Esophagus mucosa (tissue), 1 donor: ENCODE measurements at regions not wholly inside any gene's neighbourhood (a gene's known extent, or its start where the extent isn't known, plus 50 kb on each side); places are given as distances from the start of the nearest gene placed in this dataset.
A peak's percentile ranks its signal among the peaks of the same experiment; 100 is the strongest.

ENCODE experiments used
- ATAC-seq: fragments of 200-7000 bp; cut with Tn5 transposase; one replicate; pipeline ENCODE4 v1.9.1; 2020
- donor health status: DM: yes; HTN: yes; CAD: no.

DNA sequence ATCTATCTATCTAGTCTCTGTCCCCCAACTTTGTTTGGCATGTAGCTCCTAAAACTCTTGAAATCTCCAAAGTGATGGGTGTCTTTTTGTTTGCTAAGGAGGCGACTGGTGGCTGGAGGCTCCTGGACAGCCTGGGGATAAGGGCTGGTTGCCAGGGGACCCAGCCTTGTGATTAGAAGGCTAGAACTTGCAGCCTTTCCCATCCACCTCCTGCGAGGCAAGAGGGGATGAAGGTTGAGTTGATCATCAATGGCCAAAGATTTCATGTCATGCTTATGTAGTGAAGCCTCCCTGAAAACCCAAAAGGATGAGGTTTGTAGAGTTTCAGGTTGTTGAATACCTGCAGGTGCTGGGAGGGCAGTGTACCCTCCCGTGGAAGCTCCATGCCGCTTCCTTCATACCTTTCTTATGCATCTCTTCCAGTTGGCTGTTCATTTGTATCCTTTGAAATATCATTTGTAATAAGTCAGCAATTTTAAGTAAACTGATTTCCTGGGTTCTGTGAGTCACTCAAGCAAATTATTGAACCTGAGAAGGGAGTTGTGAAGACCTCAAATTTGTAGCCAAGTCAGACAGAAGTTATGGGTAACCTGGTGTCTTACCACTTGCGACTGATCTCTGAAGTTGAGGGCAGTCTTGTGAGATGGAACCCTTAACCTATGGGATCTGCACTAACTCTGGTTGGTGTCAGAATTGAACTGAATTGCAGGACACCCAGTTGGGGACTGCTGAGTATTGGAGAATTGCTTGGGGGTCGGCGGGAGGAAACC, 202.4 kb downstream of the SEC14L1 start:
- no peak for ATAC-seq

DNA sequence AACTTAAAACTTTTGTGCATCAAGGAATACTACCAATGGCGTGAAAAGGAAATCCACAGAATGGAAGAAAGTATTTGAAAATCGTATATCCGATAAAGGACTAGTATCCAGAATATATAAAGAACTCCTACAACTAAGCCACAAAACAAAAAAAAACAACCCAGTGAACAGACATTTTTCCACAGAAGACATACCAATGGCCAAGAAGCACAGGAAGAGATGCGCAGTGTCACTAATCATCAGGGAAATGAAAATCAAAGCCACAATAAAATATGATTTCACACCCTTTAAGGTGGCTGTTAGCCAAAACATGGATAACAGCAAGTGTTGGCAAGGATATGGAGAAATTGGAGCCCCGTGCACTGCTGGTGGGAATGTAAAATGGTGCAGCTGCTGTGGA, 203.3 kb downstream of the SEC14L1 start:
- no peak for ATAC-seq

DNA sequence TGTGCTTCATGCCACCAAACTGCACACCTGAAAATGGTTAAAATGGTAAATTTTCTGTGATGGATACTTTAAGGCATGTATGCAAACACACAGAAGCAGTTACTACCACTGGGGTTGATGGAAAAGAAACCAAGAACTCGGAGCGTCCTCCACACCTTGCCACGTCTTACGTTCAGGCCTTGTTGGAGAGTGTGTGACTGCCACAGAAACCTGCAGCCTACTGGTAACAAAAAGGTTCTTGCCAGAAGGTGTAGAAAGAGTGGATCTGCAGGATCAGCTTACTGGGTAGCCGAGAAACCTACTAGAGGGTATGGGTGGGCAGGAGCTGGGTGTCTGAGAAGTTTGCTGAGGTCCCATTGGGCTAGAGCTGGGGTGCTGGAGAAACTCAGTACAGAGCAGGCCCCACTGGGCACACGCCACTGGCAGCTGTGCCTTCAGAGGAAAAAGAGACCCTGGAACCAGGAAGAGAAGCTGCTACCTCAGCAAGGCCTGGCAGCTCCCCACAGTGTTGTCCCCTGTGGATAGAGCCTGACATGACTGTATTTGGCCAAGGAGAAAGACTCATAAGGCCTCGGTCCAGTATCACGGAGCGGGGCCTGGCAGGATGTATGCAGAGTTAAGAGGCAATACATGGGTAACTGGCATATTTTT, 204.6 kb downstream of the SEC14L1 start:
- ATAC-seq: no peak

DNA sequence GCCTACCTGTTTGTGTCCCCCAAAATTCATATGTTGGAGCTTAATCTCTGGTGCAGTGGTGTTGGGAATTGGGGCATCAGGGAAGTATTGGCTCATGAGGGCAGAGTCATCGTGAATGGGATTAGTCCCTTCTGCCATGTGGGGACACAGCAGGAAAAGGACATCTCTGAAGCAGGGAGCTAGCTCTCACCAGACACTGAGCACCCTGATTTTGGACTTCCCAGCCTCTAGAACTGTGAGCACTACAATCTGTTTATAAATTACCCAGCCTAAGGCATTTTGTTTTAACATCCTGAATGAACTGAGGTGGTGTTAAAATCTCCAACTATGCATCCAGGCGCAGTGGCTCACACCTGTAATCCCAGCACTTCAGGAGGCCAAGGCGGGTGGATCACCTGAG, 206.0 kb downstream of the SEC14L1 start:
- no peak for ATAC-seq

DNA sequence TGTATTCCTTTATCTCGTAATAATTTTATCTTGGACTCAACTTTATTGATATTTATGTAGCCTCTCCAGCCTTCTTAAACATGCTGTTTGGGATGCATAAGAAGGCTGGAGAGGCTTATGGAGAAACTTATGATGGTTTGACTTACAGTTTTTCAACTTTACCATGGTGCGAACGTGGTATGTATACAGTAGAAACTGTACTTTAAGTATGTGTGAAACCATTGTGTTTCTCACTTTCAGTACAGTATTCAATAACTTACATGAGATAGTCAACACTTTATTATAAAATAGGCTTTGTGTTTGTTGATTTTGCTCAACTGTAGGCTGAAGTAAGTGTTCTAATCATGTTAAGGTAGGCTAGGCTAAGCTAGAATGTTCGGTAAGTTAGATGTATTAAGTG, 206.8 kb downstream of the SEC14L1 start:
- ATAC-seq: no peak

DNA sequence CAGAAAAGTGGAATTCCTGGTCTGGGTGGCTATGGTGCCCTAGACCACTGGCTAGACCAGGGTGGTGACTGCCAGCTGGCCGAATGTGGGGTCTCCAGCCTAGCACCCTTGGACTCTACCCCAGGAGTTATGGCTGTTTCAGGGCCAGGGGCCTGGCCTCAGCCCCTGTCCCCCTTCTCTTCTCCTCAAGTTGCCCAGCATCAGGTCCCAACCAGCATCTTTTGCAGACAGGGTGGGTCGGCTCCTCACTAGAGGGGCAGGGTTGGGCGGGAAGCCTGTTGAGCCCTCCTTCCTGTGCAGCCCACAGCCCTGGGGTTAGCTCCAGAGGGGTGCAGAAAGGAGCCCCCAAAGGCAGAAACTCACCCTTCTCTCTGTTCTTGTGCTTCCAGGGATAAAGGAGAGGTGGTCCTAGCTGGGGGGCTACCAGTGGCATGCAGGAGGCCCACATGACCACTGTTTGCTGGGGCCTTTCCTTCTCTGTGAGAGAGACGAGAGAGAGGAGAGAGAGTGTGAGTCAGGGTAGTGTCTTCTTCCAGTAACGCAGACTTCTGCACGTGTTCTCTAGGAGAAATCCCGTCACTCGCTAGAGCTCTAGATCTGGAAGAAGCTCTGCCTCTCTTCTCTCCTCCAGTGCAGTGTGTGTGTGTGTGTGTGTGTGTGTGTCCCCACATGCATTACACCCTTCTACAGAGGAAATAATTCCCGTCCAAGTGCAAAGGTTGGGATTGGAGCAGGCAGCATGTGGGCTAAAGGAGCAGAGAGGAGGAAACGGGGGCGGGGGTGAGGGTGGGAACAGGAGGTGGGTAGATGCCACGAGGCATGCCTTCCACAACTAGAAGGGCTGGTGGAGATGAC, 209.4 kb downstream of the SEC14L1 start:
- ATAC-seq: no peak

DNA sequence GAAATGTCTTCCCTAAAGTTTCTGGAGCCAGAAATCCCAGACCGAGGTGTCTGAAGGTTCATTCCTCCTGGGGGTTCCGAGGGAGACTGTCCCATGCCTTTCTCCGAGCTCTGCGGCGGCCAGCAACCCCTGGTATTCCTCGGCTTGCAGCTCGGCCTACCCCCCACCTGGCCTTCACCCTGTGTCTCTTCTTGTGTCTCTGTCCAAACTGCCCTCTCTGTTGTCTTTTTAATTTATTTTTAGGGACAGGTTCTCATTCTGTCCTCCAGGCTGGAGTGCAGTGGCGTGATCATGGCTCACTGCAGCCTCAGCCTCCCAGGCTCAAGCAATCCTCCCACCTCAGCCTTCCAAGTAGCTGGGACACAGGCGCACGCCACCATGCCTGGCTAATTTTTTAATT, 211.7 kb downstream of the SEC14L1 start:
- ATAC-seq: no peak

DNA sequence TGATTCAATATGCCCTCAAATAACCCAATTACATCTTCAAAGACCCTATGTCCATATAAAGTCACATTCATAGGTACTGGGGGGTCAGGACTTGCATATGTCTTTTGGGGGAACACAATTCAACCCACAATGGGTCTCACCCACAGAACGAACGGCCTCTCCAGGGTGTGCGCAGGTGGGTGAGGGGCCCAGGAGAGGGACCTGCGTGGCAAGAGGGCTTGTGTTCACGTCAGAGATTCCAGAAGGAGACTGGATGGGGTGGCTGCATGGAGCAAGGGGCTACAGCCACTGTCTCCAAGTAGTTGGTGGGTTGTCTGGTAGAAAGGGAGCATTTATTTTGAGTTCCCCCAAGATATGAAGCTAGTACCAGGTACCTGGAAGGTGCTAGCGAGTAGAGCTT, 212.2 kb downstream of the SEC14L1 start:
- no peak for ATAC-seq

DNA sequence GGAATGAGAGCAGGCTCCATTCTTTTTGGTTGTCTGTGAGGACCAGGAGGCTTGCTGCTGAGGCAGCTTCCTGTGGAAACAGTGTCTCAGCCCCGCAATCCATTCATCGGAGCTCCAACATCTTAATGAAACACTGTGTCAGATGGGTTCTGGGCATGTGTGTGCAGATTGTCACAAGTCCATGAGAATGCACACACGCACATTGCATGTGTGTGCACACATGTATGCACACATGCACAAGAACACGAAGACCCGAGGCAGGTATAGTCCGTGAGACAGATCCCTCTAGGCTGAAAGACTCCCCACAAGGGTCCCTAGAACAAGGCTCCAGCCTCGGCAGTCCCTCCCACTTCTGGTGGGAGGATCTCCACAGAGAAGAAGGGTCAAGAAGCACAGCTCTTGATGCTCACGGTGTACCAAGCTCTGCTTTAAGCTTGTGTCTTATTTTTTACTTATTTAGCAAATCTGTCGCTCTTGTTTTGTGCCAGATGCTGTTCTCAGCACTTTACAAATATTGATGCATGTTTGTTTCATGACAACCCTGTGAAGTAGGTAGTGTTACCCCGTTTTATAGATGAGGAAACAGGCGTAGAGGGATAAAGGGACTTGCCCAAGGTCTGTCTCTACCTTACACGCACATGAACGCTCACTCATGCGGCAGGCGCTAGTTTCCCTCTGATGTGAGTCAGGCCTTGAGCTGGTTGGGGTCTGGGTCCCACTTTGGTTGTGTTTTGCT, 213.1 kb downstream of the SEC14L1 start:
- no peak for ATAC-seq

DNA sequence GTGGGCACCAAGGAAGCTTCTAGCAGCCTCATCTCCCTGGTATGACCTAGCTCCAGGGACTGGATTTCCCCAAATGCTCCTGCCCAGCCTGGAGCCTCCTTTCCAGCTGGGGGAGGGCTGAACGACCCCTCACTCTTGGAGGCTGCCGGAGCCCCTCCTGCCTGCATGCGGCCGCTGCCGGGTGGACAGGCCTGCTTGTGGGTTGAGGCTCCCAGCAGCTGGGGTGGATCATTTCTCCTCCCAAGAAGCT, 213.6 kb downstream of the SEC14L1 start:
- ATAC-seq: no peak

DNA sequence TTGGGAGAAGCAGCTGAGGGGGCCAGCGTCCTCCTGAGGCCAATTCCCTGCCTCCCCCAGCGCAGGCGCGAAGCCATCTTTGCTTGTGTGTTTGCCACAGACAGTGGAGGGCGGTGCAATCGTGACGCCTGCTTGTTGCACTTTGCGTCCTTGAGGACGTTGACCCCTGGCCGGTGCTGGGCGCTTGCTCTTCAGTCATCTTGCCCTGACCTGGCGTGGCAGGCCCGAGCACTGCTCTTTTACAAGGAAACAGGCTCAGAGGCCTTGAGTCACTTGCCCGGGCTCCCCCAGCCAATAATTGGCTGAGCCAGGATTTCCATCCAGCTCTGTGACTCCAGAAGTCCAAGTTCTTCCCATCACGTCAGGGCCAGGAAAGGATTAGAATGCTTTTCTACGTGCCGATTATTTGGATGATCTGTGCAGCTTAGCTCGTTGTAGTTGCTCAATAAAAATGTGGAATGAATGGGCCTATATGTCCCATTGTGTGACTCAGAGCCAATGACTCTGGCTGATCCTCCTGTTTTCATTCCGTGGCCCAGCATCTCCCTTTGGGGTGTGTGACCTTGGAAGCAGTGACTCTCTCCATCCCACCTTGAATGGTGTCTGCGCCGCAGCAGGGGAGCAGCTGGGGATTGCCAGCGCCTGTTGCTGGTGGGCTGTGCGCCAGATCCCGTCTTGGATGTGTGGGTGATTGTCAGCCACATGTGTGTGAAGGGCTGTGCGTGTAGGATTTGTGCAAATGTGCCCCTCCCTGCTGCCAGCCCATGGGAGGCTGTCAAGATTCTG, 214.1 kb downstream of the SEC14L1 start:
- ATAC-seq: peak; percentile 83

DNA sequence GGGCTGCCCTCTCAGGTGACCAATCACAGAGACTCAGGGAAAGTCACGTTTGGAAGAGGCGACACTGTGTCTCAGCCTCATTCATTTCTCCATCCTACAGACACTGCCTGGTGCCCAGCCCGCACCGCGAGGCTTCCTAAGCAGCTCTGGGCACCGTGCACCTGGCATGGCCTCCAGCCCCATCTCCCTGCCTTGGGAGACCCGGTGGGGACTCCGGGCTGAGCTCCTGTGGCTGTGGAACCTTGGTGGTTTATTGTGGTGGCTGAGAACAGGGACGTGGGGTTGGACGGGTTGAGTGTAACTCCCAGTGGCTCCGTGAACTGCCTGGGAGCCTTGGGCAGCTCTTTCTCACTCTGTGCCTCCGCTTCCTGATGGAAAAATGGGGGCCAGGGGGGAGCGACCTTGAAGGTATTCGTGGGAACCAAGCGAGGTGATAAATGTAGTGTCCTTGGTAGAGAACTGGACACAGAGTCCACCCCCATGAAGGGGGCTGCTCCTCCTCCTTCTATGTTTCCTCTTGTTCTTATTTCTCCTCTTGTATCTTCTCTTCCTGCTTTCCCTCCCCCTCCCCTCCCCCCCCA, 215.4 kb downstream of the SEC14L1 start:
- peak; percentile 15 for ATAC-seq

DNA sequence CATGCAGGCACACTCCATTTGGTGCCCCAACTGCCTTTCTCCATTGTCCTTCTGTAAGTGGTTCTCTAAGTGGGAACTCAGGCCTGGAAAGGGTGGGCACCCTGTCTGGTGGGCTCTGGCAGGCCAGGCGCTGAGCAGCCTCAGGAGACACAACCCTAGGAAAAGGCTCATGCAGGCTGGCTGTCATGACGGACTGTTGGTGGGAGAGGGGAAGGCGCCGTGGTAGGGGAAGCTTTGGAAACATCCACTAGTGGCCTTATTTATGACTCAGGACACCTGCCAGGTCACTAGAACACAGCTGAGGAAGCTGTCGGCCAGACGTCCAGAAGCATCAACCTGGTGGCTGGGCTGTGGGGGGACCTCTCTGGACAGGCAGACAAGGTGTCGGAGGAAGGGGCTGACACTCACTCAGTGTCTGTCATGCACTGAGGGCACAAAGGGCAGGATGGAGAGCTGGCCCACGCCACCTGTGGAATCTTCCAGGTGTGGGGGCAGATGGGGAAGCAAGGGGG, 216.0 kb downstream of the SEC14L1 start:
- ATAC-seq: no peak

DNA sequence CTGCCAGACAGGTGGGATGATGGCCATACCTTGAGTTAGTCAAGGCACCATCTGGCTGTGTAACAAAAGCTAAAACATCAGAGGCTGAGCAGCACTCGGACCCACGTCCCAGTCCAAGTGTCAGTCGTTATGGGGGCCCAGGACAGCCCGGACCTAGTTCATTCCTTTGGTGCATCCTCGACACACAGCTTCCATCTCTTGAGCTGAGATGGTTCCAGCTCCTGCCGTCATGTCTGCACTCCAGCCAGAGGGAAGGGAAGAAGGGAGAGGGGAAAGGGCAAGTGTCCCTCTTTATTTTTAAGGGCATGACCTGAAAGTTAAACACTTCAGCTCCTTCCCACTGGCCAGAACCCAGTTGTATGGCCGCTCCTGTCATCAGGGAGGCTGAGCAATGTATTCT, 218.0 kb downstream of the SEC14L1 start:
- no peak for ATAC-seq

DNA sequence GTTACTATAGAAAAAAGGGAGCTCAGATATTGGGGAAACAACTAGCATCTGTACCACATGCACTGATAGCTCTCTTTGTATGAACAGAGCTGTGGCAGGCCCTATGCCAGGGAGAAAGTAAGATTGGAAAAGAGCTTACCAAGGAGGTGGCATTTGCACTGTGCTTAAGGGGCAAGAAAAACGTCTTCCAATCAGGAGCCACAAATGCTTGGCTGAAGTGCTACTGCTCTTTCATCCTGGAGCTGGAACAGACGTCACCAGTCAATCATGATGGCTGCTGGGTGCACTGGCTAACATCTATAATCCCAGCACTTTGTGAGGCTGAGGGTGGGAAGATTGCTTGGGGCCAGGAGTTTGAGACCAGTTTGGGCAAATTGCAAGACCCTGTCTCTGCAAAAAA, 218.5 kb downstream of the SEC14L1 start:
- ATAC-seq: no peak

DNA sequence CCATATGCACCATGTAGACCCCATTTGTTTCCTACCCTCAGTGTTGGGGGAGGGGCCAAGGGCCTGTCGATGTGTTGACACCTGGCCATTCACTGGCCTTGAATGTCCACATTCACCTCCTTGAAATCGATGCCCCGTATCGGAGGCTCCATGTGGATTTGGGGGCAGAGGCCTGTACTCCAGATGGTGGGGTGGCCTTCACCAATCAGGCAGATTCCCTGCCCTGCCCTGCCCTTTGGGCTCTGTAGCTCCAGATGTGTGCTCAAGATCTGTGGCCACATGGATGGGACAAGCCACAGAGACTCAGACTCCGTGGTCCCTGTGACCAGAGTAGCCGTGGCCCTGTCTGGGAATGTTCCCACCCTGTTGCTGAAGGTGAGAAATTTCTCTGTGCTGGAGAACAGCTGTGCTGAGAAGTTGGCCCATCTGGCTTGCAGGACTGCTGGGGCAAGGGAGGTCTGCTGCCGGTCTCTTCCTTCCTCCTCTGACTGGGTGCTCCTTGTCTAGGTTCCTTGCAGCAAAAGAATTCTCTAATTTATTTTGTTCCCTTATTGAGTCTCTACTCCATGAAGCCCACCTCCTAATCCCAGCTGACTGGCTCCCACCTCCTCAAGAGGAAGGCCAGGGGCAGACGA, 221.3 kb downstream of the SEC14L1 start:
- ATAC-seq: no peak

DNA sequence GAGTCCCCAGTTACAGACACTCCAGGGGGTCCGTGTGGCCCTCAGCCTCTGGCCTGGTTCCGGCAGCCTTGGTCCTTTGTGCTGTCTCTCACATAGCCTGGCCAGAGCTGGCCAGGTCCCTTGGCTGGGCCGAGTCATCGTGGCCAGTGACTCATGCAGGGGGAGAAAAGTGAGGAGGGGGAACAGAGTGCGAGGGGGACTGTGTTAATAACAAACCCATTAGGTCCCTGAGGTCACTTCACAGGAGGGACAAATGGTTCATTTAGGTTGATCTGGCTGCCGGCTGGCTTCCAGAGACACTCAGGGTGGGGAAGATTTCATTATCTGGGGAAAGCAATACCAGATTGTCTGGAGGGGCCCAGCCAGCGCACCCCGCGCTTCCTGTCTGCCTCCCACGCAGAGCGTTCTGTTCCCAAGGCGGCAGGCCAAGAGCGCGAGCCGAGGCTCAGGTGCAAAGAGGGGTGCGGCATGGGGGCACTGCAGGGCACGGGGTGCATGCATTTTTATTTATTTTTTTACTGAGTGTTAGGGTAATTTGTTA, 223.1 kb downstream of the SEC14L1 start:
- no peak for ATAC-seq

DNA sequence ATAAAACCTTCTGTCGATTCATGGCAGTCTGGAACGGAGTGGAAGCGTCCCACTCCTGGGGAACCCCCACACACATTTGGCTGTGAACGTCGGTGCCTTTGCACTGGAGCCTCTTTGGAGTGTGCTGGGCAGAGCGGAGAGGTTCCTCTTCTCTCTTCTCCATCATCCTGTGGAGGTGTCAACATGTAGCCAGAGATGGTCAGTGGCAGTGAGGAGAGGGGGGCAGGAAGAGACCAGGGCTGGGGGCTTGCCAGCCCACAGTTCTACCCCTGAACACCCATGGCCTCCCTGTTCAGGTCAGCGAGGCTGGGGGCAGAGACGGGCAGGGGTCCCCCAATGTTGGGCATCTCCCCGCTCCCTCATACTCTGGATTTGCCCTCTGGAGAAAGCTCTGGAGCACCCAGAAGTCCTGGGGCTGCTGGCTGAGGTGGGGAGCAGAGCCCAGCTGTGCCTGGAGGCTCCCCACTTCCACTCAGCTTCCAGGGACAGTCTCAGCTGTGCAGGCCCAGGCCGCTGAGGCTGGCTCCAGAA, 223.7 kb downstream of the SEC14L1 start:
- ATAC-seq: no peak

DNA sequence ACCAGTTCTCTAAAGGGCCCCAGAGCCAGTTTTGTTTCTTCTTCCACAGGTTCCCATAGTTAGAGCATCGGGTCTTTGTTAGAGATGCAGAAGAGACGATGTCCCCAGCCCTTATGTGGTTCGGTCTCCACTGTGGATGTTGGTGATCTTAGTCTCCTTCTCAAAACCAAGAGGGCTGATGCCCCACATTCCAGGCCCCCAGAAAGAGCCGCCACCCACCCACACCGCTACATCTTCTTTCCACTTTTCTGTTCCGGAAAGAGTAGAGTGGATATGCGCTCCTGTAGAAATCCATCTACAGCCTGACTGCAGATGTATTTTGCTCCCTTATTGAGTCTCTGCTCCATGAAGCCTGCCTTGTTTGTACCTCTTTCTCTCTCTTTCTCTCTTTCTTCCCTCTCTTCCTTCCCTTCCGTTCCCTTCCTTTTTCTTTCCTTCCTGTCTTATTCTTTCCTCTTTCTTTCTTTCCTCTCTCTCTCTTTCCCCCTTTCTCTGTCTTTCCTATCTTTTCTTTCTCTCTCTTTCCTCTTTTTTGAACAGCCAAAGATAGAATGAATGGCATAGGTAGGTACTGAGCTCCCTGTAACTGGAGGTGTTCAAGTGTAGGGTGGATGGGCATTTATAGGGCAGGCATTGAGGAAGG, 224.3 kb downstream of the SEC14L1 start:
- no peak for ATAC-seq

DNA sequence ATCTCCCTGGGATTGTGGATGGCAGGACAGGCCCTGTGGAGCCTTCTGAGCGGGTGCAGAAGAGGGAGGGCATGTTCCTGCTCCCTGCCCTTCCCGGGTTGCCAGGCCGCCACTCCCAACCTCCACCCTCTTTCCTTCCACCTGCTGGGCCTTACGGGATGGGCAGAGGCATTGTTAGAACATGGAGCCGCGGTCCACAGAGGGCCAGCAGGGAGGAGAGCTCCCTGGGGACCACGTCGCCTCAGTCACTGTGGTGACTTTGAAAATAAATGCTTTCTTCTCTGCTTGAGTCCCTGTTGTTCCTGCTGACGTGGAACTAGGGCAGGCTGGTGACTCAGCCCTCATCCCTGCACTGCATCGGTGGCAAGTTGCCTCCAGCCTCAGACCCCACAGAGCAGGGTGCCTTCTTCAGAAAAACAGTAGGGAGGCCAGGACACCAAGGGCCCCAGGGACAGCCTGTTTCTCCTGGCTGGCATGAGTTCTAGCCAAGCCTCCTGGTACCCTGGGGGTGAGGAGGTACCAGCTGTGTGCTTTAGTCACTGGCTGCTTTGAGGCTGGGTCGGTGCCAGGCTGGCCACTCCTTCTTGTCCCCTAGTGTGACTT, 224.9 kb downstream of the SEC14L1 start:
- ATAC-seq: peak; percentile 68
